Adrenal gland (tissue), 5 donors: ENCODE measurements at regions not wholly inside any gene's neighbourhood (a gene's known extent, or its start where the extent isn't known, plus 50 kb on each side); places are given as distances from the start of the nearest gene placed in this dataset.

Experiments
- CTCF ChIP-seq, 6 experiments: fragments of 450-650 bp in 4 of 6; fragments of 200-600 bp in 2 of 6; sonication (generic) in 1 of 6; IDR thresholded peaks; 1 replicate in 5 of 6; 2 replicates in 1 of 6; pipeline versions ENCODE4 v1.5.1 to v1.8.0; 2016 to 2021; ENCODE audit warnings: antibody characterized with exemption in 6 of 6, mild to moderate bottlenecking in 2 of 6, moderate library complexity in 1 of 6
- POLR2A ChIP-seq, 2 donors: fragments of 450-650 bp; IDR thresholded peaks; one replicate each; pipeline ENCODE4 v1.6.1; 2017; ENCODE audit warnings: antibody characterized with exemption in 2 of 2, mild to moderate bottlenecking in 2 of 2, moderate library complexity in 1 of 2
- donor health status: DM: no; HTN: no; CAD: no.

DNA sequence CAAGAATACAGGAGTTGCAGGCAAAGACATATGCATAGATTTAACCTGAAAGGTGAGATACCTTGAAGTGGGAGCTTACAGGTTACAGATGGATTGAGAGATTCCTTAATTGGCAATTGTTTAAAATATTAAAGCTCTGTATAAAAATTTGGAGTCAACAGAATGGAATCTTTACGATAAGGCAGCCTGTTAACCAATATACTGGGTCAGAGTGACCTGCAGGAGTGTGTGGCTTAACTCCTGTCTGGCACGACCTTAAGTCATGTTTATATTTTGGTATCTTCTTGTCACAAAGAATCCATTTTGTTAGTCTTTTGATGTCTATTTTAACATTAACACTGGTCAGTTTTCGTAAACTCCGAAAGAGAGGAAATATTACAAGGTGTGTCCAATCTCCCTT, 1058.2 kb upstream of the CRIM1 start:
- TF ChIP-seq CTCF (IDR thresholded peaks at IDR 0.05) = no peak
- TF ChIP-seq POLR2A (IDR thresholded peaks at IDR 0.05) = no peak
